Stimulated activated CD4-positive, alpha-beta T cell treated with anti-CD3 and anti-CD28 coated beads, Interleukin-4, amount 100 ng/mL, for 4 hours (primary cell): ENCODE measurements at regions not wholly inside any gene's neighbourhood (a gene's known extent, or its start where the extent isn't known, plus 50 kb on each side); places are given as distances from the start of the nearest gene placed in this dataset.
"Not testable (repeated sequence)": the region's sequence is repeated elsewhere in the genome, so short reads cannot be mapped to it uniquely, and the experiment has no call there.

ENCODE experiments used
- DNase-seq, 2 experiments: peaks; one replicate each; pipeline ENCODE4 v3.0.0-alpha.2; 2020

DNA sequence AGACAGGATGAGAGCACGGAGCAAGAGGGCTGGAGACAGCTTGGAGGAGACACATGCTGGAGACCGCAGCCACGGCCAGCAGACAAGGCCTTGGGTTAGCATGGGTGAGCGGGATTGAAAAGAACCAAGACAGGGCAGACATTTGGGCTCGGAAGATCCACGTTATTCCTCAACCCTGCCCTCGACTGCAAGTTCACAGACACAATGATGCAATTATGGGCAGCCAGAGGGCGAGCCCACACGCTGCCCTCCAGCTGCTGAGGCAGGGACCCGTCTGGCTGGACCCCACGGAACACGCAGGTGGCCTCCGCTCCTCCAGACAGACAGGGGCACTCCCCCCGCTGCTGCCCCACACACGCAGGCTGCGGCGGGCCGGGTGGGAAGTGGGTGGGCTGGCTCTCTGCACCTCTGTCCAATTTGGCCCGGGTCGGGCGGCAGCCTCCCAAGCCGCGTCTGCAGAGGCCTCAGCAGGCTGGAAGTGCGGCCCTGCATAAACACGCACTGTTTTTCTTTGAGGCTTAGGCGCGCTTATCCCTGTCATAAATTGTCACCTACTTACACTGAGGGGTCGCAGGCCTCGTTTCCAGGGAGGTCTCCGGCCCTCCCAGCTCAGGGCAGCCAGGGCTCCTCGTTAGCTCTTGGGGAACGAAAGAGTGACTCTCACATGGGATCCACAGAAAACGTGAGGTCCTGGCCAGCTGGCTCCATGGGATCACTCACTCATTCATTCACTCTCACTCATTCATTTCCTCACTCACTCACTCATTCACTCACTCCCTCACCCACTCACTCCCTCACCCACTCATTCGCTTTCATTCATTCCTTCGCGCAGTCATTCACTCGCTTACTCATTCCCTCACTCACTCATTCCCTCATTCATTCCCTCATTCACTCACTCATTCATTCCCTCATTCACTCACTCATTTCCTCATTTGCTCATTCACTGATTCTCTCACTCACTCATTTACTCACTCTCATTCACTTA is 303.9 kb downstream of the C16orf95 start:
- DNase-seq: no peak

DNA sequence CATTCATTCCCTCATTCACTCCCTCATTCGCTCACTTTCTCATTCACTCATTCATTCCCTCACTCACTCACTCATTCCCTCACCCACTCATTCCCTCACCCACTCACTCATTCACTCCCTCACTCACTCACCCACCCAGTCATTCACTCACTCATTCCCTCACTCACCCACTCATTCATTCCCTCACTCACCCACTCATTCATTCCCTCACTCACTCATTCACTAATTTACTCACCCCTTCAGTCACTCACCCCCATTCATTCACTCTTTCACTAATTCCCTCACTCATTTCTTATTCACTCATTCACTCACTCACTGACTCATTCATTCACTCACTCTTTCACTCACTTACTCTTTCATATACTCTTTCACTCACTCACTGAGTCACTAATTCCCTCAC is 303.1 kb downstream of the C16orf95 start:
- DNase-seq: no peak

DNA sequence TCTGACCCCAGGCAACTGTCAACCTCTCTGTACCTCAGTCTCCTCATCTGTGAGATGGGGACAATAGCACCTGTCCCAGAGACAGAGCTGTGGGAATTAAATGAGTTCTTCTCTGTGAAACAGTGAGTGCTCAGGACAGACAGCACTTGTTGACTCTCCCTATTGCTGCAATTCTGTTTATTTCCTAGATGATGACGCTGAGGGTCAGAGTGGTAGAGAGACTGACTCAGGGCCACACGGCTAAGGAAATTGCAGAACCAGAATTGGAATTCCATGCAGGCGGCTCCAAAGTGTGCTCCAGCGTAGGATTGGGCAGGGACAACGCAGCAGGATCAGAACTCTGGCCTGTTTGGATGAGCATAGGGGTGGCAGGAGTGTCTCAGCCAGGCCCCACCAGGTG is 302.2 kb downstream of the C16orf95 start:
- no peak for DNase-seq

DNA sequence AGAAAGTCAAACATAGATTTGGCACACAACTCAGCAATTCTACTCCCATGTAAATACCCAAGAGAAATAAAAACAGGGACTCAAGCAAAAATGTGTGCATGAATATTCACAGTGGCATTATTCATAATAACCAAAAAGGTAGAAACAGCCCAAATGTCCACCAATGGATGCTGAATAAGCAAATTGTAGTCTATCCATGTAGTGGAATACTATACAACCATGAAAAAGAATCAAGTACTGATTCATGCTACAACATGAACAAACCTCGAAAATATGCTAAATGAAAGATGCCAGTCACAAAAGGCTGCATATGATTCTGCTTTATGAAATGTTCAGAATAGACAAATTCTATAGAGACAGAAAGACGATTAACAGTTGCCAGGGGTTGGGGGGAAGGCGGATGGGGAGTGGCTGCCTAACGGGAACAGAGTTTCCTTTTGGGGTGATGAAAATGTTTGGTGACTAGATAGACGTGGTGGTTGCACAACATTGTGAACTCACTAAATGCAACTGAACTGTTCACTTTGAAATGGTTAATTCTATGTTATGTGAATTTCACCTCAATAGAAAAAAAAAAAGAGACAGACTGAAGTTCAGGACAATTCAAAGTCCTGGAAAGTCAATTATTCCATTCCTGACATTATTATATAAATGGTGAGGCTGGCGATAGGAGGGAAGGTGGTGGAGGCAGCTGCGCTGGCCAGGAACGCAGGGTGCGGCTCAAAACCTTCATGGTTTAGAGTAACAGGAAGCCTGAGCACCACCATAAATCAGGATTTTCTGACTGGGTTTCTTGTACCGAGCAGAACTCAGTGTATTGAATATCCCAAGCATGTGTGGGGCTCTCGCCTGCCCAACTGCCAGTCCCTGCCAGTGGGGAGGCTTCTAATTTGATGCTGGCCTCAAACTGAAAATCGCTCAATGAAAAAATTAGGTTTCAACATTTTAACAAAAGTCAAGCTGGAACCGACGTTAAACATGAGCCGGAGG is 300.9 kb downstream of the C16orf95 start:
- no peak for DNase-seq

DNA sequence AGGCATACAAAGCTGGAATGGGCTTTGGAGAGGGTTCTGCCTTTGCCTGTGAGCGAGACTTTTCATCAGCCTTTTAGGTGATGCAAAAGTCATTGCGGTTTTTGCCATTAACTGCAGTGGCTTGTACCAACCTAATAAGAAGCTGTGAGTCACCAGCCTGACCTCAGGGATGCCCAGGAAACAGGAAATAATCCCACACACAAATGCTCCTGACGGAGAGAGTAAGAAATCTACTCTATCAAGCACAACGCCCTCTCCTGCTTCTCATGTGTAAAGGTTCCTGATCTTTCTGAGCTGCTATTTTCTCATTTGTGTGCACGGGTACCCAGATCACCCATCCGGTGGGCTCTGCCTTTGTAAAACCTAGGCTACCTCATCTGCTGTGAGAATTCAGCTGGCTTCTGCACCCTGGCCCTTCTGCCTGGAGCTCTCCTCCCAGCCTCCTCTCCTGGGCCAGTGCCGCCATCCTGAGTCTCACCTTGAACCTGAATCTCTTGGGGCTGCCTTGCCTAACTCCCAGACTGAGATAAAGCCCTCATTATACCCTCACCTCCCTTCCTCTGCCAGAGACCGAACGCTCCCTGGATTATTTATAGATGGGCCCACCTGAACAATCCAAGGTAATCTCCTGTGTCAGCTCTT is 299.7 kb downstream of the C16orf95 start:
- no peak for DNase-seq

DNA sequence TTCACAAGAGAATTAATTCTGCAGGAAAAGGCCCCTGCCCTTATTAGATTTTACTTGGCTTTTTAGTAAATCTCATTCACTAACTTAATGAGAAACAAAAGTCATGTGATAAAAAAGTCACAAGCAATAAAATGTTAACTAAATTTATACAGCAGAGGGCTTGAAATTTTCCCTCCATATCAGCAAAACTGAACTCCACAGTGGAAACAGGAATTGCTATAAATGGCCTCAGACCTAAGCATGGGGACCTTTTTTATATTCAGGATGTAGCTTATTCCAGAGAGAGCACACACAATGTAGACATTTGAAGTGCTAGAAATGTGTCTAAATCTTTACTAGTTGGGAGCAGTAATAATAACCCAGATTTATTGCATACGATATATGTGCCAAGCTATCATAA is 291.5 kb downstream of the C16orf95 start:
- DNase-seq: no peak

DNA sequence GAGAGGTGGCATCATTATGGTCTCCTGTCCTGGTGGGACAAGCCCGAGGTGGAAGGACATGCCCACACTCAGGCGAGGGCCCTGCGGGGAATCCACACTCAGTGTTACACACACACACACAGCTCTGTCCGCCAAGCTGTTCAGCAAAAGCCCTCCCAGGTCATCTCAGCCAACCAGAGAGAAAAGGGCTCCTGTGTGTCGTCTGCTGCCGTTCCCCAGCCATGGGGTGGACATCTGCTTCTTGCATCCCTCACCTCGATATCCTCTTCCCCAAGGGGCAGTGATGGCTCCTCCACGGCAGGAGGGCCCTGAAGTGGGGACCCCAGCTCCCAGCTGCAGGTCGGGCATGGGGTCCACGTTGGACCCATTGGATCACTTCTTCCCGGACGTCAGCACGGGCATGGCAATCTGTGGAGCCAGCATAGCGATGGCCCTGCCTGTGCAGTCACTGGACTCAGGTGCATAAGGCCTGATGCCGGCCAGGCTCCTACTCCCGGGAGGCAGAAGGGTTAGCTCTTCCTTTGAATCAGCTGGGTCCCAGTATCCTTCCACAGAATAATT is 290.1 kb downstream of the C16orf95 start:
- no peak for DNase-seq

DNA sequence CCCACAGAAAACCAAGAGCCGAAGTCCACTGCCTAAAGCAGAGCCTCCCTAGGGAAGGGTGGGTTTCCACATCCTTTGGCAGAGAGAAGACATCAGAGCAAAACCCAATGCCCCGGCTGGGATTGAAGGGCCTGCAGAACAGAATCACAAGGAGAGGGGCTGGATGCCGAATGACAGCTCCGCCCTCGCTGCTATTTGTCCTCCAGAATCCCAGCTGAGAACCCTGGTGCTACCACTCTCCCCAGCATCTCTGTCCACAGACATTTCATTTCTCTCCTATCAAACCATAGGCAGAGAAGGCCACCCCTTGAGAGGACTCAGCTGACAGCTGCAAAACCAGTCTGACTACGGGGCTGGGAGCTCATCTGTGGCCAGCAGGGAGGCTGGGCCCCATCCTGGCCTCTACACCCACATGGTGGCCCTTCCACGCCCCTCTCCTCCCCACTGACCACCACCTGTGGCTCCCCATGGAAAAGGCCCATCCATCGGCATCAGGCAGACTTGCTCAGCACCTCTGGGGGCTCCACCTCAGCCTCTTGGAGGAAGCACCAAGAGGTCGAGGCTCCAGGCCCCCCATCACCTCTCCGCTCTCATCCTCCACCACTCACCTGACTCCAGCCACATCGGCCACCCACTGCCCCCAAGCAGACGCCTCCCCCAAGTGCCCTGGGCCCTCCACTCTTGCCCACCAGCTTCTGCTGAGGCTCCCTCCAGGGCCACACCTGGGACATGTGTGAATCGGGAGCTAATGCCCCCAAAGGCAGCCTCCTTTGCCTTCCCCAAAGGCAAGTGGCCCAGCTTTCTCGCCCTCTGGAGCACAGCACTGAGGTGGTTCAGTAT is 288.5 kb downstream of the C16orf95 start:
- no peak for DNase-seq

DNA sequence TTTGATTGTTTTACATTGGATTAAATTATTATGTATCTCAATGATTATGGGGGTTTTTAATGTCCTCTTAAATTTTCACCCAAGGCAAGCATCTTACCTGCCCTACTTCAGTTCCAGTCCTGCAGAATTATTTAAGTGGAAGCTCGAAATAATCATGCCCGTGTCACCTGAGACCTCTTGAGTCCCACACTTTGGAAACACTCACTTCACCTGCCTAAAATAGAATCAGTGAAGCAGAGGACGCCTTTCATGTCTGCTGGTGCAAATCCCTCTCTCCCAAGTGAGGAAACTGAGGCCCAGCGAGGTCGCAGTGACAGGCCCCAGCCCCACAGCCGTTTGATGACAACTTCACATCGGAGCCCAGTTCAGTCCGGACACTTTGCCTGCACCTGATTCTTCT is 284.6 kb downstream of the C16orf95 start:
- DNase-seq: no peak

DNA sequence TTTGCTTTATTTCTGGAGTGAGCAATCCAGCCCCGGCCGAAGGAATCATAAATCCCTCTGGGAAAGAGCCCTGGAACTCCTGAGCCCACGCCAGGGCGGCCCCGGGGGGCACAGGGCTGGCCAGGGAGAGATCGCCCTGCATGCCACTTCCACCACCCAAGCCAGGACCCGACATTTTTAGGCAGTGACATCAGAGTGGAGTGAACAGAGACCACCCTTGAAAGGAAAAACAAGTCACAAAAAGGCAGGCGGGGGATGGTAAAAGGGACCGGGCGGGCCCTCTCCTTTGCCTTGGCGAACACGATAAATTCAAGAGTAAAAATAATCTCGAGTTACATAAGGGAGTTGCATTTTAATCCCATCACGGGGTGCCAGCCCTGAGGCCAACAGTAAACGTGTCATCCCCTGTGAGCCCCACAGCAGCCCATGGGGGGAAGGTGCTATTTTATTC is 284.1 kb downstream of the C16orf95 start:
- DNase-seq: no peak

DNA sequence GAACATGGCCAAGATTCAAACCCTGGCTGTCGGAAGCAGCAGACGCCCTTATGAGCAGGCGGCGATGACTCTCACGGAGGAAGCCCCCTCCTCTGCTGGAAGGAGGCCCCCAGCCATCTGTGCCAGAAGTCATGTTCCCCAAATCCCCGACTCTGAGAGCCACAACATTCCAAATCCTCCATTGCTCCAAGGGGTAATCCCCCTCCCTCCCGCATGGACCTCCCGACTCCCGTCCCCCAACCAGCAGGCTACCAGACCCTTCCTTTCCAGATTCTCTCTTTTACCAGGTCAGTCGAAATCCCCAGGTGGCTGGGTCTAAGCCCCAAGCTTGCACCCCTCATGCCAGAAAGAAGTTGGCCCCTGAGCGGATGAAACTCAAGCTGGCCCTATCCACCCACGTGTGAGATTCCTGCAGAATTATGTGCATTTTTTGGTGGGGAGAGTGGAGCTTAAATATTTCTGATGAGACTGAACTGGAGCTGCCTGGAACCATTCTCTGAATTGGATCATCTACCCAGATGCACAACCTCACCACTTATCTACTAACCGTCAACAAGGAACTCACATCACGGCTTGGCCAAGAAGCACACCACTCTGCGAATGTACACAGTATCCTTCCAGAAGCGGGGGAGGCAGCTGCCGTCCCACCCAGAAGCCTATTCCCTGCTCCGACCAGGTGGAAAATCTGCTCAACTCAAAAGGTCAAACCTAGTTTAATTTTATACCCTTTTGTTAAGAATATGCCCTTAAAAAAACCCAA is 283.5 kb downstream of the C16orf95 start:
- DNase-seq: no peak

DNA sequence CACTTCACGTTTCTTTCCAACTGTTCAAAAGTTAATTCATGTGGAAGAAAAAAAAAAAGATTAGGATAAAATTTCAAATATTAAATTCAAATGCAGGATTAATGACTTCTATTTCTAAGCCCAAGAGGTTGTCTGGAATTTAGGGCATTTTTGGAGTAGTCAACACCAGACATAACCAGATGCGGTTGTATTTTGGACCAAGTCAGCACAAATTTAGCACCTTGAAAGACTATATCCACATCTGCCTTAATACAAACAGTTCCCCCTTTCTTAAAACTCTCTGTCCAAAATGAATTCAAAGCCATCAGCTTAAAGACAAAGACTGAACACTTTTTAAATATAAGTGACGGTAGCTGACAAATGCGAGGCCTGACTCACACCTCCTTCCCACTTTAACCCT is 282.9 kb downstream of the C16orf95 start:
- DNase-seq: no peak

DNA sequence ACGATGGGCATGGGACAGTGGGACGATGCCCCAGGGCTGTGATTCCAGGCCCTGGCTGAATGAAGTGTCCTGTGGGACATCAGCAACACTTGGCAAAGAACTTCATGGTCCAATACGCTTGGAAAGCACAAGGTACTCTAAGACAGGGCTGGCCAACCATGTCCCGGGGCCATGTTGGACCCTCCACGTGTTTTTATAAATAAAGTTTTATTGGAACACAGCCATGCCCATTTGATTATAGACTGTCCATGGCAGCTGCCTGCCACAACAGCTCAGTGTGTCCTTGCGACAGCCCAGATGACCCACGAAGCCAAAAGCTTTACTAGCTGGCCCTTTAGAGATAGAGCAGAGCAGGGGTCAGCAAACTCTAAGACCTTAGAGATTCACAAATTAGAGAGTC is 282.1 kb downstream of the C16orf95 start:
- DNase-seq: no peak

DNA sequence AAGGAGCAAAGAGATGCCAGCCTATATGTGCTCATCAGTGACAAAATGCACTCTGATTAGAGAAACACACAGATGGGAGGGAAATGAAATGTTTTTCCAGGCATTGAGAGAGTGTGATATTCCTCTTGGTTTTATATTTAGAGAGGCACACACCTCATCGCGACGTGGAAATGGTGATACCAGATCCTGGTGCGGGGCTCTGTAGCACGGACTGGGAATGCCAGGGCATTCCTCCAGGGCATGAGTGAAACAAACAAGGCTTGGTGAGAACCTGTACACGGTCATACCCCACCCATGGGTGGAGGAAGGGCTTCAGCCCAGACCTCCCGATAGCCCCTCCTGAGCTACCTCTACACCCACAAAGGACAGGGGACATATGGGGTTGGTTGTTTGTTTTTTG is 280.2 kb downstream of the C16orf95 start:
- no peak for DNase-seq

DNA sequence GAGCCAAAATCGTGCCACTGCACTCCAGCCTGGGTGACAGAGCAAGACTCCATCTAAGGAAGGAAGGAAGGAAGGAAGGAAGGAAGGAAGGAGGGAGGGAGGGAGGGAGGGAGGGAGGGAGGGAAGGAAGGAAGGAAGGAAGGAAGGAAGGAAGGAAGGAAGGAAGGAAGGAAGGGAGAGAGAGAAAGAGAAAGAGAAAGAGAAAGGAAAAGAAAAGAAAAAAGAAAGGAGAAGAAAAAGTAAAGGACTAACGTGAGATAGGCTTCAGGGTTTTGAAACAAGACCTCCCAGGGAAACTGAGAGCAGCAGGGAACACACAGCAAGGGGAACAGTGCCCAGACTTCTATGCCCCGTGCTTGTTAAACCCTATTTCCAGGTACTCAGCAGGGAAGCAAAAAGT is 278.7 kb downstream of the C16orf95 start:
- DNase-seq: not testable (repeated sequence)

DNA sequence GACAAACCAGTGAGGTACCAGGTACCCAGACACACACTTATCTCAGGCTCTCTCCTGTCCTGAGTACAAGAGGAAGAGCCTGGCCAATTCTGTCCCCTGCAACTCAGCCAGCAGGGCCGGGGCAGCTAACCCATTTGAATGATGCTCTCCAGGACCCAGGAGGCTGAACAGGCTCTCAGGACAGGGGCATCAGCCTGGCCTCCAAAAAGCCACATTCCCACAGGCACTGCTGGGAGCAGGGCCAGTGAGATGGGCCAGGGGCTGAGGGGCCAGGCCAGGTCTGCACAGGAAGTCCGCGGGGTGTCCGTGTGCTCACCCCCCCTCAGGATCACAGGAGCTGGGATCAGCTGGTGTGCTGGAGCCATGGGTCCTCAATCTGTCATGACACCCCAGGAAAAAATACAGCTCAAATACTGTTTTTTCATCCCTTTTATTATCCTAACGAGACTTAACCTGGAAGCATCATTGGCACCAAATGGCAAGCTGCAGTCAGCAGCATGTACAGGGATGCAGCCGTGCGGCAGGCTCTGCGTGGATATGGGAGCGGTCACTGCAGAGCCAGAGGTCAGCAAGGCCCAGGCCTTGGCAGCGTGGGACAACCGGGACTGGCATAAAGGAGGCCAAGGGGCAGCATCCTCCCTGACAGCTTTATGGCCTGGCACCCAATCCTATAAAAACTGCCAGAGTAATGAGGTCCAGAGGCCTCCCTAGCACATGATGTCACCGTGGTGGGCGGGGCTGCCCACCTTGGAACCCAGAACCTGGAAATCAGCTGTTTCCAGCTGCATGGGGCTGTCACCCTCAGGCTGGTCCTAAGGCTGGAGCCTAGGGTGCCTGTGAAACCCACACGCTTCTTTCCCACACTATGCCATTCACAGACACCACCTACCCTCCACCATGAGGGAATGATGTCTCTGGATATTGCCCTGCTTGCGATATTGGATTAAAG is 276.7 kb downstream of the C16orf95 start:
- DNase-seq: no peak

DNA sequence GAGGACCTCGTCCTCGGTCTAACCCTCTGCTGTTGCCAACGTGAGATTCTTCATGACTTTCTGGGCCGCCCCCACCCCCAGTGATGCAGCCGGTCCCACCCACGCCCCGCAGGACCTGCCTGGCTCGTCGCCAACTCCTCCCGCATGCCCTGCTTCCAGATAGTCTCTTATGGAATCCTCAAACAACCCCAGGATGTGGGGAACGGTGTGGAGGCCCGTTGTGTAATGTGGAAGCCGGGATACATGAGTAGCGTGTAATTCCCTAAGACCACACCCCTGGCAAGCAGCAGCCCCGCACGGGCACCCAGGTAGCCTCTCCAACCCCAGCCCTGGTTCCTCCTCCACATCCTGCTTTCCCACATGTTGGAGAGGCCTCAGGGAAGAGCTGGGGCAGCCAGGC is 275.9 kb downstream of the C16orf95 start:
- no peak for DNase-seq

DNA sequence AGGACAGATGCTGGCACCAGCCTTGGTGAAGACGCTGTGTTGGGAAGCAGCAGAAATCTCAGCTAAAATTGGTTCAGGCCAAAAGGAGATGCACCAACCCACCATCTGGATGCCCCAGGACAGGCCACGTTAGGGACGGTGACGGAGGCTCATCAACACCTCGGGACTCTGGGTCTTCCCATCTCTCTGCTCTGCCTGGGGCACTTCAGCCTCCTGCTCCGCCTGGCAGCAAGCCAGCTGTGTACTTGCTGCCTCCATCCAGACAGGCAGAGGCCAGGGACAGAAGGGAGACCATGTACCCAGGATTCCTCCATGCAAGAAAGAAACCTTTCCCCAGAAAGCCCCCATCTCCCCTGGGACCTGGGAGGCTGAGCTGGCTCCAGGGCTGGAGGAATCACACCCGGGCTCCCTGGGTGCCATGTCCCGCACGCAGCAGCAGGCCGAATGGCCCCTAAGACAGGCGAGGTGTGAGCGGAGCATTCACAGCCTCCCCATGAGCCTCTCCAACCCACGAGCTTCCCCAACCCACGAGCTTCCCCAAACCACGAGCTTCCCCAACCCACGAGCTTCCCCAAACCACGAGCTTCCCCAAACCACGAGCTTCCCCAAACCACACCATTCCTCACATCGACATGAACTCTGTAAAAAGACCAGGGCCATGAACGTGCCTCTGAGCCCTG is 274.5 kb downstream of the C16orf95 start:
- DNase-seq: no peak
